ENCODE measurements at regions not wholly inside any gene's neighbourhood (a gene's known extent, or its start where the extent isn't known, plus 50 kb on each side); places are given as distances from the start of the nearest gene placed in this dataset.

DNA sequence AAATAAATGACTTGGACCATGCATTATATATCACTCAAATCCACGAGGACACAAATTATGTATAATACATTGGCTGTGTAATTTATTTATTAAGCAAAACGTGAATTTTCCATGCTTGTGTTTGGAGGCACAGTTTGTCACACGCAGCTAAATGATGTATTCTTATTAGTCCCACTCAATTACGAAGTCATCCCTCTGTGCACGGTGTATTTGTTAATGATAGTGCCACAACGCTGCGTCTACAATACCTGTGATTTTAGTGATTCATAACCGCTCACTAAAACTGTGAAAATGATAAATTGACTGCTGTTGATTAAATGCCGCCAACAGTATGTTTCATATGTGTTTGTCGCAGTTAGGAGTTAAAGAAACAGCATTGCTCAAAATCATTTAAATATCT is 358.3 kb downstream of the ZNF516 start:
- Histone ChIP-seq H3K27me3 (ENCODE audit: control insufficient read depth, insufficient read depth, low read length, poor library complexity, severe bottlenecking) (no peaks in the 10 kb centered on the region), H3K27ac (ENCODE audit: low read depth, low read length) (no peak overlapping the region), H3K36me3 (ENCODE audit: control insufficient read depth, insufficient read depth, low read length) (no peaks in the 10 kb centered on the region), H3K4me3 (ENCODE audit: low read length) (no peak overlapping the region), H3K9ac (ENCODE audit: extremely low read depth, low read length, poor library complexity, severe bottlenecking) (no peak overlapping the region), H3K4me1 (ENCODE audit: control insufficient read depth, insufficient read depth, low read length) (no peaks in the 10 kb centered on the region), H3K9me3 (ENCODE audit: control insufficient read depth, low read length) (no peaks in the 10 kb centered on the region)
- DNase-seq, result no peak
- TF ChIP-seq, protein P1, sequence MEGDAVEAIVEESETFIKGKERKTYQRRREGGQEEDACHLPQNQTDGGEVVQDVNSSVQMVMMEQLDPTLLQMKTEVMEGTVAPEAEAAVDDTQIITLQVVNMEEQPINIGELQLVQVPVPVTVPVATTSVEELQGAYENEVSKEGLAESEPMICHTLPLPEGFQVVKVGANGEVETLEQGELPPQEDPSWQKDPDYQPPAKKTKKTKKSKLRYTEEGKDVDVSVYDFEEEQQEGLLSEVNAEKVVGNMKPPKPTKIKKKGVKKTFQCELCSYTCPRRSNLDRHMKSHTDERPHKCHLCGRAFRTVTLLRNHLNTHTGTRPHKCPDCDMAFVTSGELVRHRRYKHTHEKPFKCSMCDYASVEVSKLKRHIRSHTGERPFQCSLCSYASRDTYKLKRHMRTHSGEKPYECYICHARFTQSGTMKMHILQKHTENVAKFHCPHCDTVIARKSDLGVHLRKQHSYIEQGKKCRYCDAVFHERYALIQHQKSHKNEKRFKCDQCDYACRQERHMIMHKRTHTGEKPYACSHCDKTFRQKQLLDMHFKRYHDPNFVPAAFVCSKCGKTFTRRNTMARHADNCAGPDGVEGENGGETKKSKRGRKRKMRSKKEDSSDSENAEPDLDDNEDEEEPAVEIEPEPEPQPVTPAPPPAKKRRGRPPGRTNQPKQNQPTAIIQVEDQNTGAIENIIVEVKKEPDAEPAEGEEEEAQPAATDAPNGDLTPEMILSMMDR (conservative IDR thresholded peaks at IDR 0.05), result no peak
- H3K36me3 Mint-ChIP-seq (ENCODE audit: low read depth), result no peaks in the 10 kb centered on the region
- no peak overlapping the region for H3K27ac Mint-ChIP-seq
- no peaks in the 10 kb centered on the region for H3K27me3 Mint-ChIP-seq (ENCODE audit: insufficient read depth)
- no peaks in the 10 kb centered on the region for H3K4me1 Mint-ChIP-seq
- WGBS, 2 experiments (ENCODE audit: insufficient coverage in 1 of 2, insufficient read length in 1 of 2), result 95 to 96% methylated on average over 3 to 9 of the region's 10 CpGs
- H3K4me3 Mint-ChIP-seq, result no peak overlapping the region
- peaks cover 6% of the 10 kb centered on the region for H3K9me3 Mint-ChIP-seq

DNA sequence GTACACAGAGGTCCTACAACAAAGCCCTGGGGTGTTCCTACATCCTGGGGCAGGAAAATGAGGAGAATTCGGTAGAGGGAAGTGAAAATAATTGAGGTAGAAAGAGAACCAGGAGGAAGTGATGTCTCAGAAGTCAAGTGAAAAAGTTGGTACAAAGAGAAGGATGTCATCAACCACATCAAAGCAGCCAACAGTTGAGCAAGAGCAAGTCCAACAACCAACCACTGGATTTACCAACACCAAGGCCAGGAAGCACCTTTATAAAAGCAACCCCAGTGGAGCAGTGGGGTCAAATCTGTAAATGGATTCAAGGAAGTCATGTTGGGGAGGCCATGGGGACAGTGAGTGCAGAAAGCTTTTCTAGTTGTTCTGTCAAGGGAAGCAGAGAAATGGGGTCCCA is 360.4 kb downstream of the ZNF516 start:
- no peaks in the 10 kb centered on the region for H3K36me3 Mint-ChIP-seq (ENCODE audit: low read depth)
- no peak overlapping the region for H3K27ac Mint-ChIP-seq
- Histone ChIP-seq H3K4me1 (ENCODE audit: control insufficient read depth, insufficient read depth, low read length) (no peaks in the 10 kb centered on the region), H3K27ac (ENCODE audit: low read depth, low read length) (no peak overlapping the region), H3K9ac (ENCODE audit: extremely low read depth, low read length, poor library complexity, severe bottlenecking) (no peak overlapping the region), H3K4me3 (ENCODE audit: low read length) (no peak overlapping the region), H3K9me3 (ENCODE audit: control insufficient read depth, low read length) (no peaks in the 10 kb centered on the region), H3K27me3 (ENCODE audit: control insufficient read depth, insufficient read depth, low read length, poor library complexity, severe bottlenecking) (no peaks in the 10 kb centered on the region), H3K36me3 (ENCODE audit: control insufficient read depth, insufficient read depth, low read length) (no peaks in the 10 kb centered on the region)
- H3K27me3 Mint-ChIP-seq (ENCODE audit: insufficient read depth), result no peaks in the 10 kb centered on the region
- TF ChIP-seq, protein P1 (conservative IDR thresholded peaks at IDR 0.05), result no peak
- peaks cover 6% of the 10 kb centered on the region for H3K9me3 Mint-ChIP-seq
- no peaks in the 10 kb centered on the region for H3K4me1 Mint-ChIP-seq
- no peak for DNase-seq
- H3K4me3 Mint-ChIP-seq, result no peak overlapping the region
- 84 to 100% methylated on average over 1 of the region's 1 CpG for WGBS, 2 experiments (ENCODE audit: insufficient coverage in 1 of 2, insufficient read length in 1 of 2)

DNA sequence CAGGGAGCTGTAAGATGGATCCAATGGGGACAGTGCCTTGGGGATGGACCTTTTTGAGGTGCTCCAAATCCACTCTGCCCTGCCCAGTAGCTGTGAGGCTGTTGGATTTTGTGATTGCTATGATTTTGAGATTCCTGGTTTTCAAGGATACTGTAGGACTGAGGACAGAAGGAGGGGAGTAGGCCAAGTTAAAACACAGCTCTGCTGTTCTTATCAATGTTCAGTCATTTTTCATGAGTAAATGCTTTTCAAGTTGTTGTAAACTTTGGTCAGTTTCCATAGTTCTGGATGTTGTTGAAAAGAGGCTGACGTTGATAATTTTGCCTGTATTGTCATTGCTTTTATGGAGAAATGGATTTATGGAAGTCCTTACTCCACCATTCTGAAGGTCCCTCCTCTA is 361.2 kb downstream of the ZNF516 start:
- 82 to 100% methylated on average over 1 of the region's 1 CpG for WGBS, 2 experiments (ENCODE audit: insufficient coverage in 1 of 2, insufficient read length in 1 of 2)
- Mint-ChIP-seq H3K36me3 (ENCODE audit: low read depth) (no peaks in the 10 kb centered on the region), H3K9me3 (peaks cover 6% of the 10 kb centered on the region), H3K27ac (no peak overlapping the region), H3K27me3 (ENCODE audit: insufficient read depth) (no peaks in the 10 kb centered on the region), H3K4me1 (no peaks in the 10 kb centered on the region), H3K4me3 (no peak overlapping the region)
- H3K27me3 ChIP-seq (ENCODE audit: control insufficient read depth, insufficient read depth, low read length, poor library complexity, severe bottlenecking), result no peaks in the 10 kb centered on the region
- H3K4me1 ChIP-seq (ENCODE audit: control insufficient read depth, insufficient read depth, low read length), result no peaks in the 10 kb centered on the region
- TF ChIP-seq, protein P1 (conservative IDR thresholded peaks at IDR 0.05), result no peak
- H3K27ac ChIP-seq (ENCODE audit: low read depth, low read length), result no peak overlapping the region
- no peaks in the 10 kb centered on the region for H3K36me3 ChIP-seq (ENCODE audit: control insufficient read depth, insufficient read depth, low read length)
- no peak overlapping the region for H3K9ac ChIP-seq (ENCODE audit: extremely low read depth, low read length, poor library complexity, severe bottlenecking)
- no peaks in the 10 kb centered on the region for H3K9me3 ChIP-seq (ENCODE audit: control insufficient read depth, low read length)
- DNase-seq, result no peak
- H3K4me3 ChIP-seq (ENCODE audit: low read length), result no peak overlapping the region

Data from endodermal cell (in vitro differentiated cells).